BLaER1 treated with 17β-estradiol and CSF1 and Interleukin-3, amounts not matched to agents 10 nM and 100 nM (cell line): ENCODE measurements at regions not wholly inside any gene's neighbourhood (a gene's known extent, or its start where the extent isn't known, plus 50 kb on each side); places are given as distances from the start of the nearest gene placed in this dataset.

Source experiments
- H3K27ac ChIP-seq, 11 experiments: shearing (Covaris generic); formaldehyde crosslinking; 2 replicates each; pipeline ENCODE4 v1.8.1; 2022
- H3K27me3 ChIP-seq, 11 experiments: shearing (Covaris generic); formaldehyde crosslinking; 2 replicates each; pipeline ENCODE4 v1.8.1; 2022
- H3K36me3 ChIP-seq, 11 experiments: shearing (Covaris generic); formaldehyde crosslinking; 2 replicates each; pipeline ENCODE4 v1.8.1; 2022
- H3K4me1 ChIP-seq, 10 experiments: shearing (Covaris generic); formaldehyde crosslinking; 2 replicates each; pipeline ENCODE4 v1.8.1; 2022
- H3K4me2 ChIP-seq, 11 experiments: shearing (Covaris generic); formaldehyde crosslinking; 2 replicates each; pipeline ENCODE4 v1.8.1; 2022
- H3K4me3 ChIP-seq, 10 experiments: shearing (Covaris generic); formaldehyde crosslinking; 2 replicates each; pipeline ENCODE4 v1.8.1; 2022
- H3K9ac ChIP-seq, 11 experiments: shearing (Covaris generic); formaldehyde crosslinking; 2 replicates each; pipeline ENCODE4 v1.8.1; 2022
- H3K9me3 ChIP-seq, 11 experiments: shearing (Covaris generic); formaldehyde crosslinking; replicated peaks in 1 of 11; 2 replicates each; pipeline ENCODE4 v1.8.1; 2022
- H4K20me1 ChIP-seq, 11 experiments: shearing (Covaris generic); formaldehyde crosslinking; 2 replicates each; pipeline ENCODE4 v1.8.1; 2022
- Cebpa-rat ChIP-seq, 11 experiments: shearing (Covaris generic); IDR thresholded peaks; 2 replicates each; pipeline ENCODE4 v1.8.1; 2022

GRCh38 chr10:21019436-21019835, 122.3 kb upstream of the NEBL start:
- H3K4me3 ChIP-seq, result no peak overlapping the region
- no peak for TF ChIP-seq Cebpa-rat (IDR thresholded peaks at IDR 0.05)

DNA sequence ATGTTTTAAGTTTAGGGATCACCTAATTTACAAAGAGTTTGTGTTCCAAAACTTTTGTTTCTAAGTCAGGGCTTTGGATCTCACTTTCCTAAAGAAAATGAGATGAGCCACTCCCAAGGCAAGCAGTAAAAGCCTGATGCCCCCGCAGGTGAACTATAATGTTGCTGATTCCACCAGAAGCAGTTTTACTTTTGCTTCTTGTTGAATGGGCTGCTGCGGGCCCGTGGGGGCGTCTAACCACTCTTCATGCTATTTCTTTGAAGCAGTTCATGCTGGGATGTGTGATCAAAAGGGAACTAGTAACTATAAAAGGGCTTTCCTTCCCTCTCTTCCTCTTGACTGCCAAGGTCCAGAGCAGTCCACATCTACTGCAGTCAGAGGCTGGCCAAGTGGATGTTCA, 118.7 kb upstream of the NEBL start:
- H4K20me1 ChIP-seq, result no peaks in the 10 kb centered on the region
- H3K36me3 ChIP-seq, result no peaks in the 10 kb centered on the region
- peaks cover 0 to 9% (median 0%) of the 10 kb centered on the region in 10 experiments; a peak in 5 of 20 replicates for H3K4me1 ChIP-seq
- no peaks in the 10 kb centered on the region for H3K27me3 ChIP-seq
- H3K9ac ChIP-seq, result no peak overlapping the region
- TF ChIP-seq Cebpa-rat (IDR thresholded peaks at IDR 0.05), result no peak
- peak overlapping the region in 6 of 11 experiments; percentile 4 to 41 (median 24); a peak in 6 of 22 replicates for H3K4me2 ChIP-seq
- H3K4me3 ChIP-seq, result no peak overlapping the region
- no peaks in the 10 kb centered on the region for H3K9me3 ChIP-seq
- H3K27ac ChIP-seq, result no peak overlapping the region

More at GRCh38 chr10:21019436-21019835, 122.3 kb upstream of the NEBL start:
- no peaks in the 10 kb centered on the region for H3K36me3 ChIP-seq
- no peaks in the 10 kb centered on the region for H3K9me3 ChIP-seq
- H3K27ac ChIP-seq, result no peak overlapping the region
- no peak overlapping the region for H3K4me2 ChIP-seq
- H3K27me3 ChIP-seq, result no peaks in the 10 kb centered on the region
- no peaks in the 10 kb centered on the region for H4K20me1 ChIP-seq
- peaks cover 0 to 18% (median 7%) of the 10 kb centered on the region in 10 experiments; a peak in 10 of 20 replicates for H3K4me1 ChIP-seq
- H3K9ac ChIP-seq, result no peak overlapping the region

- H4K20me1 ChIP-seq, result no peaks in the 10 kb centered on the region
- no peak for TF ChIP-seq Cebpa-rat (IDR thresholded peaks at IDR 0.05)
- no peak overlapping the region for H3K4me2 ChIP-seq
- no peaks in the 10 kb centered on the region for H3K27me3 ChIP-seq
- no peaks in the 10 kb centered on the region for H3K9me3 ChIP-seq
- no peak overlapping the region for H3K9ac ChIP-seq
- no peak overlapping the region for H3K27ac ChIP-seq
- peaks cover 0 to 9% (median 0%) of the 10 kb centered on the region in 10 experiments; a peak in 5 of 20 replicates for H3K4me1 ChIP-seq
- no peak overlapping the region for H3K4me3 ChIP-seq
- H3K36me3 ChIP-seq, result no peaks in the 10 kb centered on the region
Observed at GRCh38 chr10:21014141-21014540, 117.0 kb upstream of the NEBL start.

DNA sequence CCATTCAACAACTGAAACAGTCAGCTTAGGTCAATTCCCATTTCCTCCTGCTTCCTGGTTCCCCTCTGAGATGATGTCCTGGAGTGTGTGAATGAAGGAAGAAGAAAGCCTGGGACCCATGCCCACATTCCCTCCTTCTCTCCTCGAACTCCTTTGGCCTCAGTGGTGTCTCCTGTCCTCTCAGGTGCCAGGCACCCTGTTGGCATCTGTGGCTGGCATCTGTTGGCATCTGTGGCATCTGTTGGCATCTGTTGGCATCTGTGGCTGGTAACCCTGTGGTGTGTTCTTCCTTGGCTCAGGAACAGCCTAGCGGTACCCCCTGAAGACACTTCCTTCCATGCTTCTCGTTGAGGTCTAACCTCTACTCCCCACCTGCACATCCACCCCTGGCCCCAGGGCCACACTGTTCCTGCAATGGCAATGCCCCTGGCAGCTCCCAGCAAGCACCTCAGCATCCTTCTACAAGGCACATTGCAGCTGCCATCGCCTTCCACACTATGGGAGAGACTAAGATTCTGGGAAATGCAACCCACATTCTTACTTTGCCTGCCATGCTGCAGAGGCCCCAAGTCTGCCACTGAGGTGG, 114.4 kb upstream of the NEBL start:
- H3K4me3 ChIP-seq, result no peak overlapping the region
- H4K20me1 ChIP-seq, result no peaks in the 10 kb centered on the region
- TF ChIP-seq Cebpa-rat (IDR thresholded peaks at IDR 0.05), result no peak
- peaks cover 0 to 9% (median 0%) of the 10 kb centered on the region in 10 experiments; a peak in 5 of 20 replicates for H3K4me1 ChIP-seq
- H3K9ac ChIP-seq, result no peak overlapping the region
- H3K36me3 ChIP-seq, result no peaks in the 10 kb centered on the region
- no peaks in the 10 kb centered on the region for H3K27me3 ChIP-seq
- no peak overlapping the region for H3K4me2 ChIP-seq
- no peak overlapping the region for H3K27ac ChIP-seq
- H3K9me3 ChIP-seq, result no peaks in the 10 kb centered on the region

DNA sequence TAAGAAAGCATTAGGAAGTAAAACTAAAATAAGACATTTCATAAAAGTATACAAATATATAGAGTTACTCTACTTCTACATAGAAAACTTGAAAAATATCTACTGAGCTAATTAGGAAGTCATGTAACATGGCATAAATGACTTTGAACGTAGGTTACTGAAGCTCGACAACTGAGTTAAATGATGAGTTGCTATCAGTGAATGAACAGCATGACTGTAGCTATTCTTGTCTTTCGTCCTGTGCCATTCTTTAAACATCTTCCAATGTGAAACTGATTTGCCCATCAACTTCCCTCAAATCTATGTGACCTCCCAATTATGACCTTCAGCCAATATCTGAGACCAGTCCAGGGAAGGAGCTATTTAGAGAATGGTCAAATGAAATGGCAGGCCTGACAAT, 113.5 kb upstream of the NEBL start:
- no peak overlapping the region for H3K9ac ChIP-seq
- no peak overlapping the region for H3K4me2 ChIP-seq
- no peaks in the 10 kb centered on the region for H4K20me1 ChIP-seq
- no peak for TF ChIP-seq Cebpa-rat (IDR thresholded peaks at IDR 0.05)
- H3K27ac ChIP-seq, result no peak overlapping the region
- H3K4me3 ChIP-seq, result no peak overlapping the region
- no peaks in the 10 kb centered on the region for H3K36me3 ChIP-seq
- peaks cover 0 to 3% (median 0%) of the 10 kb centered on the region in 10 experiments; a peak in 5 of 20 replicates for H3K4me1 ChIP-seq
- no peaks in the 10 kb centered on the region for H3K9me3 ChIP-seq
- H3K27me3 ChIP-seq, result no peaks in the 10 kb centered on the region

- TF ChIP-seq Cebpa-rat (IDR thresholded peaks at IDR 0.05), result no peak
- H3K36me3 ChIP-seq, result no peaks in the 10 kb centered on the region
- no peaks in the 10 kb centered on the region for H3K9me3 ChIP-seq
- no peak overlapping the region for H3K27ac ChIP-seq
- no peak overlapping the region for H3K4me2 ChIP-seq
- H3K4me3 ChIP-seq, result no peak overlapping the region
- H3K4me1 ChIP-seq, result no peaks in the 10 kb centered on the region
- H3K9ac ChIP-seq, result no peak overlapping the region
- no peaks in the 10 kb centered on the region for H4K20me1 ChIP-seq
- no peaks in the 10 kb centered on the region for H3K27me3 ChIP-seq
Observed at GRCh38 chr10:21003240-21003822, 106.2 kb upstream of the NEBL start.

- Histone ChIP-seq H3K4me2 (no peak overlapping the region), H3K36me3 (no peaks in the 10 kb centered on the region), H3K9ac (no peak overlapping the region), H3K4me1 (no peaks in the 10 kb centered on the region), H3K9me3 (no peaks in the 10 kb centered on the region), H3K27me3 (no peaks in the 10 kb centered on the region), H3K27ac (no peak overlapping the region), H4K20me1 (no peaks in the 10 kb centered on the region), H3K4me3 (no peak overlapping the region)
- no peak for TF ChIP-seq Cebpa-rat (IDR thresholded peaks at IDR 0.05)
Observed at GRCh38 chr10:21002091-21002878, 105.2 kb upstream of the NEBL start.

DNA sequence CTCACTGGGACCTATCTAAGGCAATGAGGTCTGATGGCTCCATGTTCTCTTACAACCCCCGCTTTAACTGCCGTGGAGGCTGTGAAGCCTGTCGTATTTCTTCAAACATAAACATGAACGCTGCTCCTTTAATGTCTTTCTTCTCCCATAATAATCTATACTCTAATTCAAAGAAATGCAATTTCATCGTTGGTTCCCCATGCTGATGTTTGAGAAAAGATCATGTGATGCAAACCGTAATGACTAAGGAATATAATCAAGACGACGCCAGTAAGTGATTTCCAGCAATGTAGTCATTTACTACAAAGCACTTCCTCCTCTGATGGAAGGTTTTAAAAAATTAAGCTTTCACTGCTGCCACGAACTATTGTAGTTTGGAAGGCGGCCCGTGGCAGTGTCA, 102.6 kb upstream of the NEBL start:
- Histone ChIP-seq H3K4me3 (no peak overlapping the region), H3K36me3 (no peaks in the 10 kb centered on the region), H3K4me1 (no peaks in the 10 kb centered on the region), H3K27me3 (no peaks in the 10 kb centered on the region), H4K20me1 (no peaks in the 10 kb centered on the region), H3K27ac (no peak overlapping the region), H3K9ac (no peak overlapping the region), H3K4me2 (no peak overlapping the region), H3K9me3 (no peaks in the 10 kb centered on the region)
- no peak for TF ChIP-seq Cebpa-rat (IDR thresholded peaks at IDR 0.05)

- no peaks in the 10 kb centered on the region; a peak in 1 of 22 replicates for H3K9me3 ChIP-seq
- no peaks in the 10 kb centered on the region for H4K20me1 ChIP-seq
Observed at GRCh38 chr10:20998036-20998435, 100.9 kb upstream of the NEBL start.

More at GRCh38 chr10:20998036-20998435, 100.9 kb upstream of the NEBL start:
- Histone ChIP-seq H3K27ac (no peak overlapping the region), H3K36me3 (no peaks in the 10 kb centered on the region), H3K4me3 (no peak overlapping the region), H3K9ac (no peak overlapping the region), H3K4me1 (no peaks in the 10 kb centered on the region), H3K27me3 (no peaks in the 10 kb centered on the region), H3K4me2 (no peak overlapping the region)
- TF ChIP-seq Cebpa-rat (IDR thresholded peaks at IDR 0.05), result no peak
